Panc1 (cell line): ENCODE measurements at regions not wholly inside any gene's neighbourhood (a gene's known extent, or its start where the extent isn't known, plus 50 kb on each side); places are given as distances from the start of the nearest gene placed in this dataset.
A peak's percentile ranks its signal among the peaks of the same experiment; 100 is the strongest.

Experiments used
- CTCF ChIP-seq: fragments of 450-650 bp; IDR thresholded peaks from 2 replicates; pipeline ENCODE4 v1.5.1; 2017; ENCODE audit warnings: mild to moderate bottlenecking
- POLR2AphosphoS5 ChIP-seq: IDR thresholded peaks from 2 replicates; pipeline ENCODE4 v1.6.1; 2012; ENCODE audit warnings: mild to moderate bottlenecking, low read depth, low read length, moderate library complexity

GRCh38 chr12:54723379-54724256, 75.5 kb upstream of the DCD start:
- no peak for TF ChIP-seq POLR2AphosphoS5
- peak; percentile 75 for TF ChIP-seq CTCF
